GM18502 (cell line): ENCODE measurements at regions not wholly inside any gene's neighbourhood (a gene's known extent, or its start where the extent isn't known, plus 50 kb on each side); places are given as distances from the start of the nearest gene placed in this dataset.
A peak's percentile ranks its signal among the peaks of the same experiment; 100 is the strongest.
"Not testable (repeated sequence)": the region's sequence is repeated elsewhere in the genome, so short reads cannot be mapped to it uniquely, and the experiment has no call there.

Experiments used
- ATAC-seq: cut with Tn5 transposase; IDR thresholded peaks from one replicate; pipeline ENCODE4 v1.9.1; 2021; ENCODE audit warnings: mild to moderate bottlenecking; ENCODE audit not compliant: unreplicated experiment, poor library complexity

- no peak for ATAC-seq
Measured at GRCh38 chr3:102031834-102032233, 182.5 kb downstream of the NFKBIZ start.

- ATAC-seq = no peak
Measured at GRCh38 chr3:102032491-102033383, 183.4 kb downstream of the NFKBIZ start.

GRCh38 chr3:102034639-102035451 is 185.5 kb downstream of the NFKBIZ start:
- peak; percentile 57 for ATAC-seq

DNA sequence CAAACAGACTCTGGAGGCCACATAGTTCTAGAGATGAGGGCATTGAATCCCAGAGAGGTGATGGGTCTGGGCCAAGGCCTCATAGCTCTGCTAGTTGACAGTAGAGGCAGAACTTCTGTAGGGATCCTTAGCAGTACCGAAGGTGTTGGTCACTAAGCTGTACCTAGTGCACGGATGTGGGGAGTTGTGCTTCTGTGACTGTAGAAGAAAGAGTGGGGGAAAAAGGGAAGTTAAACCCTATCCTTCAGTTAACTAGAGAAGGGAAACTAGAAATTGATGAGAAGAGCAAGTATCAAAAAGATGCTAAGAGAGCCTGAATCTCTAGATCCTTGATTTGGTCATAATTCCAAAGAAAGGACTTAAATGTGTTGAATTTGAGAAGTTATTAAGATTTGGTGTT is 186.7 kb downstream of the NFKBIZ start:
- no peak for ATAC-seq

DNA sequence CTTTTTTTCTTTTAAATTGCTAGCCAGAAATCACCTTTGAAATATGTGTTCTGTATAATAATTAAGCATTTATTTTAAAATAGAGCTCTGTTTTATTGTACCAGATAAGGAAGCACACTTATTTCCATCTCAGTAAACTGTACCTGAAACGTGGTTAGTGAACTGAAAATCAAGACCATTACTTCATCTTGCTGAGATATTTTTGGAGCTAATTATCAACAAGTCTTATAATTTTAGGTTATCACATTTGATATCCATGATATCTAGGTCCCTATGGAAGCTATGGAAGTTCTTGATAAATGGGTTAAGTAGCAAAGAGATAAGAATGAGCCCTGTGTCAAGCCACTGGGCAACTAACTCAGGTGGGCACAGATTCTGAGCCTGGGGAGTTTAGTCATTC is 187.2 kb downstream of the NFKBIZ start:
- no peak for ATAC-seq

DNA sequence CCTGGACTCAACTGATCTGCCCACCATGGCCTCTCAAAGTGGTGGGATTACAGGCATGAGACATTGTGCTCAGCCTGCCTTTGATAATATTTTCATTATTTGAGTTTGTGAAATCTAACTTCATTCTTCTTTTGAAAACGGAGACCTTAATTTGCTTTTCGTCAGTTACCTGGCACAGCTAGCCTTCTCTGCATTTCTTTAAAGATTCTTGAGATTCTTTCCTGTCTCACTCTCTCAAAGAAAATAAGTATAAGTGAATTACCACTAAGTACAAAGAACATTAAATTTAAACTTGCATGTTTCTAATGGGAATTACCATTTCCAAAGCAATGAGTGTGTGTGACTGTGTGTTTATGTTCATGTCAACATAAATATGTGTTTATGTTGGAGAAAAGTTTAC is 187.9 kb downstream of the NFKBIZ start:
- ATAC-seq = no peak

GRCh38 chr3:102037791-102038190 is 188.5 kb downstream of the NFKBIZ start:
- no peak for ATAC-seq

- peak; percentile 90 for ATAC-seq
Measured at GRCh38 chr3:102038477-102039142, 189.3 kb downstream of the NFKBIZ start.

DNA sequence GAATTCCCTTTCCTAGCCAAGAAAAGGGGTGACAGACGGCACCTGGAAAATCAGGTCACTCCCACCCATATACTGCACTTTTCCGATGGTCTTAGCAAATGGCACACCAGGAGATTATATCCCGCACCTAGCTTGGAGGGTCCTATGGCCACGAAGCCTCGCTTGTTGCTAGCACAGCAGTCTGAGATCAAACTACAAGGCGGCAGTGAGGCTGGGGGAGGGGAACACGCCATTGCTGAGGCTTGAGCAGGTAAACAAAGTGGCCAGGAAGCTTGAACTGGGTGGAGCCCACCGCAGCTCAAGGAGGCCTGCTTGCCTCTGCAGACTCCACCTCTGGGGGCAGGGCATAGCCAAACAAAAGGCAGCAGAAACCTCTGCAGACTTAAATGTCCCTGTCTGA is 190.8 kb downstream of the NFKBIZ start:
- not testable (repeated sequence) for ATAC-seq

GRCh38 chr3:102053375-102053989 is 204.2 kb downstream of the NFKBIZ start:
- ATAC-seq = peak; percentile 31

- ATAC-seq = no peak
Measured at GRCh38 chr3:102054543-102055080, 205.3 kb downstream of the NFKBIZ start.

DNA sequence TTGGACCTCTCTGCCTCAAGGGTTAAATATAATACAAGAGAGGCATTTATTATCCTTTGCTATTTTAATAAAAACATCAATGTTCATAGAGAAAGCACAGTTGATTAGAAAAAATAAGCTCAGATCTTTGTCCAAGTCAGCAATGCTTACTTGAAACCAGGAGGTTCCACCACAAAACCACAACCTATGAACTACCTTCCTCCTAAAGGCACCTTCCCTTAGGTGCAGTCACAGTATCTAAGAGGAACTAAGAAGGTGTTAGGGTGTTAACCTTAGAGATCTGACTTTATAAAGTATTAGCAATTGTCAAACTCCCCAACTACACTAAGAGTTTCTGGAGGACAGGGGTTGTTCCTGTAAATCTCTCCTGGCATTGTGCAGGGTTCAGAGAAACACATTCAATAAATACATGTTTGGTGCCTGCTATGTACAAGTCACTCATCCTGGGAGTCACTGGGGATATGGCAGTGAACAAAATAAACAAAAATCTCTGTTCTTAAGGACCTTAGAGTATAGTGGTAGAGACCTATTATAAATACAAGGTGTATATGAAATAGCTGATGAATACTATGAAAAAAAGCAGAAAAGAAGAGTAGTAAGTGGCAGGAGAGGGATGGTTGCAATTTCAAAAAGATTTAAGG is 208.6 kb downstream of the NFKBIZ start:
- peak; percentile 83 for ATAC-seq

DNA sequence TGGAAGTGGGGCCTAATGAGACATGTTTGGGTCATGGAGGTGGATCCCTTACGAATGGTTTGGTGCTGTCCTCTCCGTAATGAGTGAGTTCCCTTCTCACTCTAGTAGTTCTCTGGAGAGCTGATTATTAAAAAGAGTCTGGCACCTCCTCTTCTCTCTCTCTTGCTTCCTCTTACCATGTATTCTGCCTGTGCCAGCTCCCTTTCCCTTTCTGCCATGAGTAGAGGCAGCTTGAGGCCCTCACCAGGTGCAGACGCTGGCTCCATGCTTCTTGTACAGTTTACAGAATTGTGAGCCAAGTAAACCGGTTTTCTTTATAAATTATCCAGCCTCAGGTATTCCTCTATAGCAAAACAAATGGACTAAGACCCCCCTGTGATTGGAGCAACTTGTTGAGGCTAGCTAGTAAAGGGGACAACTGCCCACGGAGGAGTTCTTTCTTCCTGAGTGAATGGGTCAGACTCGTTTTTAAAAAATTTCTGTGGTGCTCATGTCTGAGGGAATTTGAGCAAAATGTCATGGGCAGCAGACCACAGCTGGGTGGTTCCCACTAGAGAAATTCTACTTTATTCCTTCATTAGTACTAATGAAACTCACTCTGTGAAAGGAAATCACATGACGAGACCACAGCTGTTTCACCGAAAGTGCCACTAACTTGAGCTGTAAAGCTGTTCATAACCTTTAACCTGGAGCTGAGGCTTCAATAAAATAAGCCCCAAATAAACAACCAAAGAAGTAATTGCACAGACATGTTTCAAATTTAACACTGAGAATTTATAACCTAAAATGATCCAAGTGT is 210.0 kb downstream of the NFKBIZ start:
- peak; percentile 73 for ATAC-seq

GRCh38 chr3:102060814-102061213 is 211.5 kb downstream of the NFKBIZ start:
- peak; percentile 44 for ATAC-seq

DNA sequence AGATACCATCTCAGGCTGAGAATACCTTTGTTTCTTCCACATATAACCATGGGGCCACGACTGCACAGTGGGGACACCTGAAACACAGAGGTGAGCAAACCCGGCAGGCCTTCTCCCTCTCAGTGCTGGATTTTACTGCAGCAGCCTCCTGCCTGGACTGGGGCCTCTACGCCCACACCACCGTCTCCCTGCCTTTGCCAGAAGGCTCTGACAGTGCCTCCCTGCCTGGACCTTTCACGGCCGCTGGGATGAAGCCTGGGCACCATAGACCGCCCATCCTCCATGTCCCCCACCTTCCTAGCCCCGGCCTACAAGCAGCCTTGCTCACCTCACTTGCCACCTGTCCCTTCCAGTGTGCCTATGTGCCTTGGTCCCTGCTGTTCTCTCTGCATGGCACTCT is 214.3 kb downstream of the NFKBIZ start:
- ATAC-seq = no peak

DNA sequence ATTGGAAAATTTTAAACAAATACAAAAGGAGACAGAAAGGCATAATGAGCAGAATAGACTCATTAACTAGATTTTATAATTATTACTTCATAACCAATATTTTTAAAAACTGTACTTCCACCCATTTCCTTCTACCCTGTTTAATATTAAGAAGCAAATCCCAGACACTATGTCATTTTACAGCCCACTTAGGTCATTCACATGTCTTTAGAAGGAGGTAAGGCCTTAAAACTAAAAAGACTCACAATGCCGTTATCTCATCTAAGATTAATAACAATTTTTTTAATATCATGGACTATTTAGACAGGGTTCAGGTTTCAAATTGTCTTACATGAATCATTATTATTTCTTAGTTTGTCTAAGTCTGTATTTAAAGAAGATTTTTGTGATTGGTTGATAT is 217.2 kb downstream of the NFKBIZ start:
- no peak for ATAC-seq

- no peak for ATAC-seq
Measured at GRCh38 chr3:102068327-102068726, 219.0 kb downstream of the NFKBIZ start.

GRCh38 chr3:102068736-102069135 is 219.4 kb downstream of the NFKBIZ start:
- no peak for ATAC-seq

DNA sequence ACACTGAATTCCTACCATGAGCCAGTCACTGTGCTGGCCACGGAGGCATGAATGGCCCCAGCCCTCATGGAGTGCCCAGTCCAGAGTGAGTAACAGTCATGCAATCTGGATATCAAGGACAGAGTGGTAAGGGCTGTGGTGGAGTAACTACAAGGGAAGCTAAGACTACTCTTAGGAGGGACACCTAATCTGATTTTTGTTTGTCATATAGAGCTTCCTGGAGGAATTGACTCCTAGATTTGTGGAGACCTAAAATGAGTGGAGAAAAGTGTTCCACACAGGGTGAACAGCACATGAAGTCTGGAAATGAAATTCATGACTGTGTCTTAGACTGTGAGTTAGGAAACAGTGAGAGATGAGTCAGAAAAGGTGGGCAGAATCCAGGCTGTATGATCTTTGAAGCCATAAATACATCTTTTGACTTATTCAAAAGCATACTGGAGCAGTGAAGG is 219.9 kb downstream of the NFKBIZ start:
- ATAC-seq = no peak
